ENCODE measurements at regions not wholly inside any gene's neighbourhood (a gene's known extent, or its start where the extent isn't known, plus 50 kb on each side); places are given as distances from the start of the nearest gene placed in this dataset.

- DNase-seq, result no peak
Observed at GRCh38 chr5:167576126-167576525, 715.3 kb upstream of the WWC1 start.

GRCh38 chr5:167576897-167577296 is 714.5 kb upstream of the WWC1 start:
- DNase-seq, result no peak

GRCh38 chr5:167577616-167578015 is 713.8 kb upstream of the WWC1 start:
- DNase-seq, result no peak

- DNase-seq, result no peak
Observed at GRCh38 chr5:167578977-167579692, 712.3 kb upstream of the WWC1 start.

- DNase-seq, result no peak
Observed at GRCh38 chr5:167579693-167580055, 711.8 kb upstream of the WWC1 start.

GRCh38 chr5:167580608-167581007 is 710.8 kb upstream of the WWC1 start:
- no peak for DNase-seq

GRCh38 chr5:167582283-167582682 is 709.2 kb upstream of the WWC1 start:
- DNase-seq, result no peak

GRCh38 chr5:167582886-167583285 is 708.6 kb upstream of the WWC1 start:
- no peak for DNase-seq

- DNase-seq, result no peak
Observed at GRCh38 chr5:167585184-167585583, 706.3 kb upstream of the WWC1 start.

- DNase-seq, result no peak
Observed at GRCh38 chr5:167587772-167588437, 703.5 kb upstream of the WWC1 start.

GRCh38 chr5:167592114-167592513 is 699.3 kb upstream of the WWC1 start:
- DNase-seq, result no peak

GRCh38 chr5:167593329-167594060 is 698.0 kb upstream of the WWC1 start:
- DNase-seq, result no peak

GRCh38 chr5:167594061-167594435 is 697.4 kb upstream of the WWC1 start:
- DNase-seq, result no peak

GRCh38 chr5:167594750-167595149 is 696.7 kb upstream of the WWC1 start:
- DNase-seq, result no peak

- no peak for DNase-seq
Observed at GRCh38 chr5:167595196-167595595, 696.2 kb upstream of the WWC1 start.

- no peak for DNase-seq
Observed at GRCh38 chr5:167598166-167598565, 693.3 kb upstream of the WWC1 start.

- no peak for DNase-seq
Observed at GRCh38 chr5:167602067-167602466, 689.4 kb upstream of the WWC1 start.

GRCh38 chr5:167603135-167603534 is 688.3 kb upstream of the WWC1 start:
- no peak for DNase-seq

GRCh38 chr5:167608390-167609272 is 682.8 kb upstream of the WWC1 start:
- DNase-seq, result no peak

- no peak for DNase-seq
Observed at GRCh38 chr5:167614294-167615021, 677.0 kb upstream of the WWC1 start.

GRCh38 chr5:167616043-167616890 is 675.2 kb upstream of the WWC1 start:
- DNase-seq, result no peak
